HL-60 (cell line): ENCODE measurements at regions not wholly inside any gene's neighbourhood (a gene's known extent, or its start where the extent isn't known, plus 50 kb on each side); places are given as distances from the start of the nearest gene placed in this dataset.
"Not testable (repeated sequence)": the region's sequence is repeated elsewhere in the genome, so short reads cannot be mapped to it uniquely, and the experiment has no call there.

Source experiments
- CTCF ChIP-seq: IDR thresholded peaks from one replicate; pipeline ENCODE4 v1.5.1; 2011; ENCODE audit warnings: low read length, control low read depth, inconsistent platforms; ENCODE audit not compliant: insufficient read depth
- POLR2AphosphoS5 ChIP-seq: IDR thresholded peaks from 2 replicates; pipeline ENCODE4 v1.6.1; 2012; ENCODE audit warnings: low read depth
- REST ChIP-seq: IDR thresholded peaks from 2 replicates; pipeline ENCODE4 v1.6.1; 2012; ENCODE audit warnings: low read depth; ENCODE audit not compliant: insufficient replicate concordance
- SPI1 ChIP-seq: IDR thresholded peaks from 2 replicates; pipeline ENCODE4 v1.6.1; 2012; ENCODE audit warnings: low read depth, mild to moderate bottlenecking, borderline replicate concordance

- TF ChIP-seq REST, SPI1, CTCF, POLR2AphosphoS5: not testable (repeated sequence)
Observed at GRCh38 chr2:182609005-182609404, 107.1 kb upstream of the DNAJC10 start.
